Naive thymus-derived CD8-positive, alpha-beta T cell (primary cell): ENCODE measurements at regions not wholly inside any gene's neighbourhood (a gene's known extent, or its start where the extent isn't known, plus 50 kb on each side); places are given as distances from the start of the nearest gene placed in this dataset.
"Not testable (repeated sequence)": the region's sequence is repeated elsewhere in the genome, so short reads cannot be mapped to it uniquely, and the experiment has no call there.

Experiments
- ATAC-seq, 2 donors: fragments of 150-1000 bp; cut with Tn5 transposase in 1 of 2; sonication (Bioruptor Pico), chemical (Tn5 transposase) in 1 of 2; 1 replicate in 1 of 2; 2 replicates in 1 of 2; pipeline ENCODE4 v1.10.0; 2021; ENCODE audit warnings: mild to moderate bottlenecking in 2 of 2, moderate library complexity in 2 of 2
- POLR2A ChIA-PET: fragments of 350-600 bp; sonication (Branson Sonifier 250); formaldehyde crosslinking; loops from one replicate; lab custom pipeline; 2021; ENCODE audit warnings: antibody characterized with exemption; lab: Charles Lee
- DNase-seq, 10 donors: peaks; one replicate each; pipeline versions ENCODE4 v3.0.0 to v3.0.0-alpha.2; 2020 to 2022
- H3K27ac Mint-ChIP-seq, 10 donors: one replicate each; pipeline ENCODE4 v1.8.0; 2020 to 2022; ENCODE audit warnings: mild to moderate bottlenecking in 10 of 10, mixed read lengths in 10 of 10, moderate library complexity in 4 of 10, inconsistent platforms in 1 of 10
- H3K27me3 Mint-ChIP-seq, 5 donors: one replicate each; pipeline ENCODE4 v1.8.0; 2021 to 2022; ENCODE audit warnings: mixed read lengths in 5 of 5
- H3K36me3 Mint-ChIP-seq, 3 donors: one replicate each; pipeline ENCODE4 v1.8.0; 2020 to 2022; ENCODE audit warnings: mixed read lengths in 3 of 3, mild to moderate bottlenecking in 2 of 3, inconsistent platforms in 1 of 3
- H3K4me1 Mint-ChIP-seq, 4 donors: one replicate each; pipeline ENCODE4 v1.8.0; 2021 to 2022; ENCODE audit warnings: mixed read lengths in 4 of 4
- H3K4me3 Mint-ChIP-seq, 10 donors: one replicate each; pipeline ENCODE4 v1.8.0; 2020 to 2022; ENCODE audit warnings: mild to moderate bottlenecking in 10 of 10, mixed read lengths in 10 of 10, moderate library complexity in 6 of 10, inconsistent platforms in 1 of 10
- H3K9me3 Mint-ChIP-seq, 9 donors: one replicate each; pipeline ENCODE4 v1.8.0; 2020 to 2022; ENCODE audit warnings: mixed read lengths in 9 of 9, mild to moderate bottlenecking in 3 of 9, inconsistent platforms in 1 of 9, moderate library complexity in 1 of 9

- H3K4me1 Mint-ChIP-seq = no peaks in the 10 kb centered on the region
- no peak overlapping the region for H3K4me3 Mint-ChIP-seq
- POLR2A ChIA-PET = no interaction called here
- peaks cover 0 to 4% (median 0%) of the 10 kb centered on the region in 5 donors for H3K27me3 Mint-ChIP-seq
- ATAC-seq (no peak), DNase-seq (no peak)
- H3K36me3 Mint-ChIP-seq = no peaks in the 10 kb centered on the region
- H3K27ac Mint-ChIP-seq = no peak overlapping the region
- H3K9me3 Mint-ChIP-seq = peaks cover 0 to 6% (median 0%) of the 10 kb centered on the region in 9 donors
Observed at GRCh38 chr14:38941488-38941887, 161.5 kb downstream of the SEC23A start.

- H3K4me1 Mint-ChIP-seq, H3K36me3 Mint-ChIP-seq, ATAC-seq, POLR2A ChIA-PET, H3K4me3 Mint-ChIP-seq, H3K27ac Mint-ChIP-seq, DNase-seq: not testable (repeated sequence)
- H3K27me3 Mint-ChIP-seq = peaks cover 2 to 24% (median 4%) of the 10 kb centered on the region in 5 donors
- H3K9me3 Mint-ChIP-seq = peaks cover 0 to 14% (median 2%) of the 10 kb centered on the region in 9 donors
Observed at GRCh38 chr14:38932653-38933000, 170.4 kb downstream of the SEC23A start.

- no peak overlapping the region for H3K27ac Mint-ChIP-seq
- H3K27me3 Mint-ChIP-seq = peaks cover 2 to 24% (median 5%) of the 10 kb centered on the region in 5 donors
Observed at GRCh38 chr14:38931969-38932652, 170.9 kb downstream of the SEC23A start.

GRCh38 chr14:38930898-38931297 is 172.1 kb downstream of the SEC23A start:
- Mint-ChIP-seq H3K9me3 (peaks cover 0 to 14% (median 0%) of the 10 kb centered on the region in 9 donors), H3K4me3 (no peak overlapping the region), H3K4me1 (no peaks in the 10 kb centered on the region), H3K27ac (no peak overlapping the region), H3K36me3 (no peaks in the 10 kb centered on the region), H3K27me3 (peaks cover 2 to 24% (median 5%) of the 10 kb centered on the region in 5 donors)
- DNase-seq (no peak), ATAC-seq (no peak)
- POLR2A ChIA-PET = no interaction called here

More at GRCh38 chr14:38931969-38932652, 170.9 kb downstream of the SEC23A start:
- Mint-ChIP-seq H3K36me3 (no peaks in the 10 kb centered on the region), H3K9me3 (peaks cover 0 to 14% (median 2%) of the 10 kb centered on the region in 9 donors), H3K4me3 (no peak overlapping the region), H3K4me1 (no peaks in the 10 kb centered on the region)
- DNase-seq (no peak), ATAC-seq (no peak)
- POLR2A ChIA-PET = no interaction called here

GRCh38 chr14:38930022-38930421 is 173.0 kb downstream of the SEC23A start:
- POLR2A ChIA-PET = no interaction called here
- Mint-ChIP-seq H3K36me3 (no peaks in the 10 kb centered on the region), H3K27ac (no peak overlapping the region), H3K4me1 (no peaks in the 10 kb centered on the region), H3K9me3 (peaks cover 0 to 10% (median 0%) of the 10 kb centered on the region in 9 donors), H3K27me3 (peaks cover 2 to 24% (median 5%) of the 10 kb centered on the region in 5 donors), H3K4me3 (no peak overlapping the region)
- DNase-seq (no peak), ATAC-seq (no peak)

GRCh38 chr14:38929416-38929815 is 173.6 kb downstream of the SEC23A start:
- no peak for ATAC-seq
- no peak overlapping the region for H3K4me3 Mint-ChIP-seq
- POLR2A ChIA-PET = no interaction called here

GRCh38 chr14:38921893-38922292 is 181.1 kb downstream of the SEC23A start:
- Mint-ChIP-seq H3K27me3 (peaks cover 3 to 17% (median 10%) of the 10 kb centered on the region in 5 donors), H3K9me3 (peaks cover 0 to 13% (median 6%) of the 10 kb centered on the region in 9 donors)
- ATAC-seq, H3K4me3 Mint-ChIP-seq, H3K36me3 Mint-ChIP-seq, POLR2A ChIA-PET, H3K4me1 Mint-ChIP-seq, H3K27ac Mint-ChIP-seq, DNase-seq: not testable (repeated sequence)

More at GRCh38 chr14:38929416-38929815, 173.6 kb downstream of the SEC23A start:
- Mint-ChIP-seq H3K27ac (no peak overlapping the region), H3K9me3 (peaks cover 0 to 12% (median 0%) of the 10 kb centered on the region in 9 donors), H3K27me3 (peaks cover 2 to 24% (median 5%) of the 10 kb centered on the region in 5 donors), H3K4me1 (no peaks in the 10 kb centered on the region), H3K36me3 (no peaks in the 10 kb centered on the region)
- DNase-seq = no peak

GRCh38 chr14:38915125-38915524 is 187.9 kb downstream of the SEC23A start:
- H3K27ac Mint-ChIP-seq = no peak overlapping the region

GRCh38 chr14:38910092-38910491 is 192.9 kb downstream of the SEC23A start:
- Mint-ChIP-seq H3K4me1 (no peaks in the 10 kb centered on the region), H3K36me3 (peaks cover 0 to 6% (median 0%) of the 10 kb centered on the region in 3 donors), H3K27ac (no peak overlapping the region), H3K27me3 (peaks cover 6 to 48% (median 11%) of the 10 kb centered on the region in 5 donors), H3K4me3 (no peak overlapping the region), H3K9me3 (peaks cover 0 to 15% (median 0%) of the 10 kb centered on the region in 9 donors)
- DNase-seq = no peak
- POLR2A ChIA-PET = no interaction called here
- ATAC-seq = no peak

More at GRCh38 chr14:38915125-38915524, 187.9 kb downstream of the SEC23A start:
- H3K9me3 Mint-ChIP-seq = peaks cover 0 to 32% (median 9%) of the 10 kb centered on the region in 9 donors
- H3K4me3 Mint-ChIP-seq = no peak overlapping the region
- no peaks in the 10 kb centered on the region for H3K4me1 Mint-ChIP-seq
- POLR2A ChIA-PET = no interaction called here
- peaks cover 0 to 7% (median 0%) of the 10 kb centered on the region in 3 donors for H3K36me3 Mint-ChIP-seq
- peaks cover 6 to 57% (median 14%) of the 10 kb centered on the region in 5 donors for H3K27me3 Mint-ChIP-seq
- ATAC-seq = no peak
- no peak for DNase-seq

GRCh38 chr14:38904959-38905358 is 198.1 kb downstream of the SEC23A start:
- Mint-ChIP-seq H3K4me3 (no peak overlapping the region), H3K9me3 (no peaks in the 10 kb centered on the region), H3K36me3 (no peaks in the 10 kb centered on the region), H3K27me3 (peaks cover 7 to 35% (median 15%) of the 10 kb centered on the region in 5 donors), H3K27ac (no peak overlapping the region), H3K4me1 (no peaks in the 10 kb centered on the region)
- no peak for DNase-seq
- POLR2A ChIA-PET = no interaction called here
- no peak for ATAC-seq

GRCh38 chr14:38901791-38902190 is 201.2 kb downstream of the SEC23A start:
- Mint-ChIP-seq H3K27ac (no peak overlapping the region), H3K4me1 (no peaks in the 10 kb centered on the region), H3K4me3 (no peak overlapping the region), H3K27me3 (peaks cover under 1 to 28% (median 10%) of the 10 kb centered on the region in 5 donors), H3K9me3 (no peaks in the 10 kb centered on the region), H3K36me3 (no peaks in the 10 kb centered on the region)
- ATAC-seq (no peak), DNase-seq (no peak)
- POLR2A ChIA-PET = no interaction called here

- Mint-ChIP-seq H3K27ac (no peak overlapping the region), H3K4me1 (no peaks in the 10 kb centered on the region), H3K9me3 (no peaks in the 10 kb centered on the region), H3K4me3 (no peak overlapping the region), H3K27me3 (peaks cover 0 to 21% (median 7%) of the 10 kb centered on the region in 5 donors), H3K36me3 (no peaks in the 10 kb centered on the region)
- DNase-seq = no peak
- POLR2A ChIA-PET = no interaction called here
- ATAC-seq = no peak
Observed at GRCh38 chr14:38900887-38901286, 202.1 kb downstream of the SEC23A start.

- Mint-ChIP-seq H3K4me3 (no peak overlapping the region), H3K27ac (no peak overlapping the region), H3K36me3 (no peaks in the 10 kb centered on the region), H3K4me1 (no peaks in the 10 kb centered on the region), H3K27me3 (peaks cover 11 to 37% (median 19%) of the 10 kb centered on the region in 5 donors), H3K9me3 (peaks cover 0 to 2% (median 0%) of the 10 kb centered on the region in 9 donors)
- no peak for ATAC-seq
- DNase-seq = no peak
- POLR2A ChIA-PET = no interaction called here
Observed at GRCh38 chr14:38887696-38888095, 215.3 kb downstream of the SEC23A start.
